SK-N-SH (cell line): ENCODE measurements at regions not wholly inside any gene's neighbourhood (a gene's known extent, or its start where the extent isn't known, plus 50 kb on each side); places are given as distances from the start of the nearest gene placed in this dataset.

Experiments
- CTCF ChIP-seq: fragments of 200-600 bp; sonication (generic); IDR thresholded peaks from 2 replicates; pipeline ENCODE4 v1.6.1; 2017; ENCODE audit warnings: antibody characterized with exemption, mild to moderate bottlenecking, moderate library complexity
- FOXM1 ChIP-seq: IDR thresholded peaks from 2 replicates; pipeline ENCODE4 v1.4.0; 2012; ENCODE audit warnings: low read depth, mild to moderate bottlenecking
- POLR2AphosphoS5 ChIP-seq: IDR thresholded peaks from 2 replicates; pipeline ENCODE4 v1.6.1; 2012; ENCODE audit warnings: low read depth, low read length
- RAD21 ChIP-seq: IDR thresholded peaks from 2 replicates; pipeline ENCODE4 v1.6.1; 2012; ENCODE audit warnings: mild to moderate bottlenecking, low read length
- REST ChIP-seq: IDR thresholded peaks from 2 replicates; pipeline ENCODE4 v1.6.1; 2012; ENCODE audit warnings: mild to moderate bottlenecking, low read depth, low read length, moderate library complexity
- TAF1 ChIP-seq: IDR thresholded peaks from 2 replicates; pipeline ENCODE4 v1.6.1; 2012; ENCODE audit warnings: low read depth, mild to moderate bottlenecking, low read length, moderate library complexity, borderline replicate concordance
- YY1 ChIP-seq: IDR thresholded peaks from 2 replicates; pipeline ENCODE4 v1.4.0; 2012; ENCODE audit warnings: low read depth, mild to moderate bottlenecking
- ZBTB33 ChIP-seq: IDR thresholded peaks from 2 replicates; pipeline ENCODE4 v1.4.0; 2012; ENCODE audit warnings: low read depth, borderline replicate concordance

GRCh38 chr1:181386340-181386739 is 97.0 kb upstream of the CACNA1E start:
- TF ChIP-seq POLR2AphosphoS5 (no peak), CTCF (no peak), ZBTB33 (no peak), TAF1 (no peak), REST (no peak), YY1 (no peak), RAD21 (no peak), FOXM1 (no peak)
